ENCODE measurements at regions not wholly inside any gene's neighbourhood (a gene's known extent, or its start where the extent isn't known, plus 50 kb on each side); places are given as distances from the start of the nearest gene placed in this dataset.
"Not testable (repeated sequence)": the region's sequence is repeated elsewhere in the genome, so short reads cannot be mapped to it uniquely, and the experiment has no call there.

DNA sequence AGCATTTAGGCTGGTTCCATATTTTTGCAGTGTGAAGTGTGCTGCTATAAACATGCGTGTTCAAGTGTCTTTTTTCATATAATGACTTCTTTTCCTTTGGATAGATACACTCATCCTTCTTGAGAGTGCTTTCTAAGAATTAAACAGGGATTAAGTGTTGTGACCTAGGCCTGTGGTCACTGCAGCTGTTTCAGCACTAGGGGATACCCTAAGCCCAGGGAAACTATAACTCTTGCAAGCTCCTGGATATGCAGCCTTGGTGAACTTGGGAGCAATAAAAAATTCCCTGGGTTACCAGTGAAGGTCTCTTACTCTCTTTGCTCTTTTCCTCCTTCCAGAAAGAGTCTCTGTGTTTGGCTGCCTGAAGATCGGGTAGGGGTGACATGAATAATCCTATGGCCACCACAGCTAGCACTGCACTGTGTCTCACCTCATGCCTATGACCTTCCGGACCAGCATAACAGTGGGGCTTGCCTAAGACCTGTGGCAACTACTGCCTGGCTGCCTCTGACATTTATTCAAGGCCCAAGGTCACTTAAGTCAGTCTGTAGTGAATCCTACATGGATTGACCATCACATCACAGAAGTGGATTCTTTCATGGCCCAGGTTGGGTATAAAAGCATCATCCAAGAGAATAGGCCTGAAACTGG, 799.7 kb downstream of the DACH1 start:
- no peak for DNase-seq

DNA sequence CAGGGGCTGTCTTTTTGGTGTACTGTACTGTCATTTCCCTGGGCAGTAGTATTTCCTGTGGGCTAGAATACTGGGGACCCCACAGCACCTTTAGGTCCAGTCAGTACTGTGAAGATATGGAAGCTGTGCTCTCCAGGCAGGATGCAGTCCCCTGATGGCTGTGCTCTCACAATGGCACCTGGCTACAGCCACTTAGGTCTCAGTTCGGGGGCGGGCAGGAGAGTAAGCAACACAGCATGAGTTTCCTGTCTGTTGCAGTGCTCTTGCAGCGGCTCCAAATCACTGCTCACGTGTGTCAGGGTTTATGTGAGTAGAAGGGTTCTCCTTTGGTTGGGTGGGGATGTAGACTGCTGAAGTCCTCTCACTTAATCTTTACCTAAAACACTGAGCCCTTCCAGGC, 810.4 kb downstream of the DACH1 start:
- DNase-seq: no peak

DNA sequence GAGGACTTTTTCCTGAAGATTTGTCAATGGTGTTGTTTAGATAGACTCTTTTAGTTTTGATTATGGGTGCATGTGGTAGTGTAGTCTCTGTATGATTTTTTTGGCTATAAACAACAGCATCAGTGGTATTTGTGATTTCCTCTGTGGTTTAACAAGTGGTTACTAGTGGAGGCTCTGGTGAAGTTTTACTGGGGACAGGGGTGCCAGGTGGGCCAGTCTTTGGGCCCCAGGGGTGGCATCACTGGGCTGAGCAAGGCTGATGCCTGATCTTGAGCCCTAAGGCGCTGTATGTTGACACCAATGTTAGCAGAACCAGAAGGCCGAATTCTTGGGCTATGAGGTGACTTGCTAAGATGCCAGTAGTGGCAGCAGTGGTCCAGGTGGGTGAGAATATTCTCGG, 811.4 kb downstream of the DACH1 start:
- no peak for DNase-seq

DNA sequence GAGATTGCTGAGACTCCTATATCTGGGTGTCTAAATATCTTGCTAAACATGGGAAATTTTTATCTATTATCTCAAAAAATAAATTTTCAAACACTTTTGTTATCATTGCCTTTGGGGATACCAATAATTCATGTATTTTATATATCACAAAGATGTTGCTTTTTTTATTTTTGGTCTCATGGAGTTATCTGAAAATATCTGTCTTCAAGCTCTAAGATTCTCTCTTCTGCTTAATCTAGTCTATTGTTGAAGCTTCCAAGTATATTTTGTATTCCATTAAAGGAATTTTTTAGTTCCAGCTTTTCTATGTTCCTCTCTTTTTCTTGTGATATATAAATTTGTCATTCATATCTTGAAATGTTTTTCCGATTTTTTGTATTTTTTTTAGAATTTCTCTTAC, 812.0 kb downstream of the DACH1 start:
- no peak for DNase-seq

DNA sequence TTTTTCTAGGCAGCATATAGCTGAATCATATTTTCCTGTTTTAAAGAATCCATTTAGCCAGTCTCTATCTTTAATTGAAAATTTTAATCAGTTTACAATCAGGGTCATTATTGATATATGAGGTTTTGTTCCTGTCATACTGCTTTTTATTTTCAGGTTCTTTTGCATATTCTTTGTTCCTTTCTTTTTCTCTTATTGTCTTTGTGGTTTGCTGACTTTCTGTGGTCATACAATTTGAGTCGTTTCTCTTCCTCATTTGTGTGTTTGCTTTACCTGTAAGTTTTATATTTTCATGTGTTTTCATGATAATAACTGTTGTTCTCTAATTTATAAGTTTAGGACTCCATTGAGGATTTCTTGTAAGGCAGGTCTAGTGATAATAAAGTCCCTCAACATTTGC, 812.6 kb downstream of the DACH1 start:
- no peak for DNase-seq

DNA sequence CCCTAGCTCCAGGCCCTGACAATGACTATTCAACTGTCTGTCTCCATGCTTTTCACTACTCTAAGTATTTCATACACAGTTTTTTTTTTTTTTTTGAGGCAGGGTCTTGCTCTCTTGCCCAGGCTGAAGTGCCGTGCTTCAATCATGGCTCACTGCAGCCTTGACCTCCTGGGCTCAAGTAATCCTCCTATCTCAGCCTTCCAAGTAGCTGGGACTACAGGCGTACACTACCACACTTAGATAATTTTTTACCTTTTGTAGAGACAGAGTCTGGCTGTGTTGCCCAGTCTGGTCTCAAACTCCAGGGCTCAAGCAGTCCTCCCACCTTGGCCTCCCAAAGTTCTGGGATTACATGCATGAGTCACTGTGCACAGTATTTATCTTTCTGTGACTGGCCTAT, 815.4 kb downstream of the DACH1 start:
- DNase-seq: no peak

DNA sequence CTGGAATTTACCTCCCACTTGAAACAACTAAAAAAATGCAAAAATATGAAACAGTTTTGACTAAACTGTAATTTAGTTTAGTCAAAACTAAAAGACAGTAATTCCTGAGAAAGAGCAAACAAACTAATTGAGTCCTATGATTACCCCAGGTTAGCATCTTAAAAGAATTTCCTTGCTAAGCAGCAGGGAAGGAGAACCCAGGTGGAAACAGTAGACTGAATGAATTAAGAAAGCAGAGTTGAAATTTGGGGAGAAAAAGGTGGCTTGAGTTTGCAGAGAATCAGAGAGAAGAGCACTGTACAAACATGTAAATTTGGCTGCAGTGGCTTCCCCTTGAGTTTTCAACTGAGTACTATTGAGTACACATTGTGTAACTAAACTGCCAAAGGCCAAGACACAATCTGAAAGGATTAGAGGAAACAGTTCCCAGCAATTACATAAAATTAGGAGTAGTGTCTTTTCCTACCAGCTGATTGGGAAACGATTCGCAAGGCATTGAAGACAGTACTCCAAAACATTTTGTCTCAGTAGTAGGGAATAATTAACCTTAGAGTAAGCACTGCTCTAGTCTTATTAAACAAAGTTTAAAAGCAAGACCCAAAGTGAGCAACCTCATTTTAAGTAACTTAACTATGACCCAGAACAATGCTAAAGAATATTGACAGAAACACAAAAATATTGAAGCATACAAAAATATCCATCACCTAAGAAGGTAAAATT, 820.5 kb downstream of the DACH1 start:
- DNase-seq: no peak

DNA sequence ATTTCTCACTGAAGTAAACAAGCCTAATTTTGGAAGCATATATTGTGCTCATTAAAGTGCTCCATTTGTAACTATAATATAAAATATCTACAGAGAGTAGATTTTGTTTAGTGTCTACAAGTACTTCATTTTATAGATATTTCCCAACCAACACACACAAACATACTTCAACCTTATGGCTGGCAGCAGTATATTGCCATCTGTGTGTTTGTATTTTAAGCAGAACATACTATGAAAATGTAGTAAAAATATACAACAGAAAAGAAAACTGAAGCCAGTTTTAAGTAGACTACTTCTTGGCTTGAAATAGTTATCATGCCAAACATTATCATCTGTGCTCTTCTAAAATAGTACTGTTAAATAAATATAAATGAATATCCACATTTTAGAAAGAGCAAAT, 821.9 kb downstream of the DACH1 start:
- DNase-seq: no peak

DNA sequence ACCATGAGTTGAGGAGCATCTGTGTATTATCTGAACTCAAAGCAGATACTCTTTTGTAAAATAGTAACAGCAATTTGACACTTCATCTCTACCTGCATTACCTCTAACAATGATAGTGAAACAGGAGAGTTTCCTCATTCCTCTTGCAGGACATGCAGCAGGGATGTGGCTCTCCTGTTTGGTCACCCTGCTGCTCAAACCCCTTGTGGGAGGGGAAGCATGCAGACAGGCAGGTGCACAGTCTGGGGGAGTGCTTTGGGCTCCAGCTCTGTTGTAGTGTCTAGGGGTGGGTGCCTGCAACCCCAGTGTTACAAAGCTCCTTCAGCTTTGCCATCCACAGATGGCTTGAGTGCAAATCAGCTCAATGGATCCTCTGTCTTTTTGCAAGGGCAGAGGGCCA, 827.6 kb downstream of the DACH1 start:
- no peak for DNase-seq

DNA sequence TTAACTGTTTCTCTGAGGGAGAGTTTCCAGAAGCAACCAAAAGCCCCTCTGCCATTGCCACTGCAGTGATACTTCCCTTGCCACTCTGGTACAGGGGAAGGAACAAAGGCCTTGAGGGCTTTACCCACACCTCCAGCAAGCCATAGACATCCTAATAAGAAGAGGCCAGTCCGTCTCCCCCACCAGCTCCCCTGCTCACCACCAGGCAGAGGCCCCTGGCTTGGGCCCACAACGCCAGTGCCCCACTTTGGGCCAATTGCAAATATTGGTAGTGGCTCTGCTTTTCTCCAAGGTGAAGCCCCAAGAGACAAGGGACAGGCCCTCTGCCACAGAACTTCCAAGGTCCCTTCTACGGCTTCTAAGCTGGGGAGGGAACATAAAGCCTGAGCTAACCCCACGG, 833.0 kb downstream of the DACH1 start:
- no peak for DNase-seq

DNA sequence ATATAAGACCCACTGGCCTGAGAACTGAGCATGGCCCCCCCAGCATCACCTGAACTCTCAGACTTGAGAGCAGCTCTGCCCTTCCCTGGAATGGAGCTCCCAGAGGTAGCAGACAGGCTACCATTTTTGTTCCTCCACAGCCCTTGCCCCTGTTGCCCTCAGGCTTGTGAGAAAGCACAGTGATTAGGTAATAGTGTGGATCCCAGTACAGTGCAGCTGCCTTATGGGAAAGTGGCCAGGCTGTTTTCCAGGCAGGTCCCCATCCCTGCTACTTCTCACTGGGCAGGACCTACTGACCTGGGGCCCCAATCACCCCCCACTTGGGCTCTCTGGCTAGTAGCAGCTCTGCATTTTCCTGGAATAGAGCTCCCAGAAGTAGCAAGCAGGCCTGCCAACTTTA, 834.0 kb downstream of the DACH1 start:
- no peak for DNase-seq

DNA sequence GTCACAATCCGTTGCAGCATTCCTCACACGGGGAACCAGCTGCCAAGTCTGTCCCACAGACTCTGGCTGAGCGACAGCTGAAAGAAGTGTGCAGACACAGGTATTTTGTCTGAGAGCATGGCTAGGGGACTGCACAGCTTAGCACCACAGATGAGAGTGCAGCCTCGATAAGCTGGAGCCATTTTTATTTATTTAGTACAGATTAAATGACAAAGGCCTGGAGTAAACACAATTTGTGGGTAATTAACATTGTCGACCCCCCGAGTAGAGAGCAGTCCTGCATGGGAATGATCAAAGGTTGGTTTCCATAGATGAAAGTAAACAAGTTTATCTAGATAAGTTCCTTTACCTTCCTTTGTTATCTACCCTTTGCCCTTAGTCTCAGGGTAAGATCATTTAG, 836.2 kb downstream of the DACH1 start:
- no peak for DNase-seq

DNA sequence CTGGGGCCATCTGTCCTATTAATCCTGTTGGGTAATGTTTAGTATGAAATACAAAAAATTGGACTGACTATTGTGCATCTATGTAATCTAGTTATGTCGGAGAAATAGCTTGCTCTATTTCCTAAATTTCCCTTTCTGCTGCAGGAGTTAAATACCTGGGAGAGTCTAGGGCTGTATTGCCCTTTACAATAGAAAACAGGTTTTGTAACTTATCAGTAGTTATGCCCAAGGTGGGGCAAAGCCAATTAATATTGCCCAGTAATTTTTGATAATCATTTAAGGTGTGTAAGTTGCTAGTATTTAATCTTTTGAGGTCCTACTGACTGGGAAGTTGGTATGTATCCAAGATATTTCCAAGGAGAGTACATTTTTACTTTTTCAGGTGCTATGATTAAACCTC, 838.1 kb downstream of the DACH1 start:
- DNase-seq: no peak

DNA sequence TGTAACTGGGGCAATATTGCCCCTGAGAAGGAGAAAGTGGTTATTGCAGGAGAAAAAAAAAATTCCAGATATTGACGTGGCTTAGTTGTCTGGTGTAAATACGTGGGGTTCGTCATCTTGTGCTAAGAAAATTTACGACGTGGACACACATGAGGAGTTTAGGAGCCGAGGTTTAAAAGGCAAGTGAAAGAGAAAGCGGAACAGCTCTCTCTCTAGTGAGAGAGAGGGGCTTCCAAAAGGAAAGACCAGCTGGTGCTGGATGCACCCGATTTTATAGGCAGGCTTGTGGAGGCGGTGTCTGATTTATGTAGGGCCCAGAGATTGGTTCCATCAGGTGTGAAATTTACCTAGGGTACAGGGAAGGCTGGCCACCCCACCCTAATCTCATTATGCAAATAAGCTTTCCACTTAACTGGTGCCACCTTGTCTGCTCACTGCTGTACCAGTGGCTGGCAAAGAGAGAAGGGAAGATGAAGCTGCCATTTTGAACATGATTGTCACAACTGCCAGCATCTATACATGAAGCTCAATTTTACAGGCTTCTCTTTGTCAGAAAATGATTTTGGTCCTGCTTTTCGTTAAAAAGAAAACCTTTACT, 845.1 kb downstream of the DACH1 start:
- no peak for DNase-seq

DNA sequence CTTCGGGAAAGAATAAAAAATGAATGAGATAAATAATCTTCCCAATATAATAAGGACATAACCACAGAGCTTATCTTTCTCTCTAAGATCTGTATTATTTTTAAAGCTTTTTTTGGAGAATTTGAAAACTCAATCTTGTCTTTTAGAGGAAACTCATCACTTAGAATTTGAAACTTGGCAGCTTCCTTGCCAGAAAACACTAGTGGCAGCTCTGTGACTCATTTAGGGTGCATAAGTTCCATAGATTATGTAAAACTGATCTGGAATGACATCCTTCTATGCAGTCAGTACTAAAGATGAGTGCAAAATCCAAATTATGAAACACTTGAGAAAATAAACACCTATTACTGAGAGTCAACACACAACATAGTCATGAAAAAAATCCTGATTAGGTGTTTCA, 848.0 kb downstream of the DACH1 start:
- DNase-seq: no peak

DNA sequence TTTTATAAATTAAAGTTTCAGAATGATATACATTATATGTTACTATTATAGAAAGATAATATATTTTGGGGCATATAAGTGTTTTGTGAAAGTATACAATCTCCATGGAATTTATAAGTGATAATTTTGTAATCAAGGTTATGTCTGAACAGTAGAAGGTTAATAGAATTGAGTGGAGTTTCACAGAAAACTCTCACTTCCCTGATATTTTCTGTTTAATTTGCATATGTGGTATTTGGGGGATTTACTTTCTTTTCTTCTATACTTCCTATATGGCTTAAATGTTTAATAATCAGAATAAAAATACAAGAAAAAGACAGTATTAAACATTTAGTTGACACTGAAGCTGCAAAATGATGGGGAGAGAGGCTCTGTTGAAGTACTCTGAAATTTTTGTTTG, 848.5 kb downstream of the DACH1 start:
- no peak for DNase-seq

DNA sequence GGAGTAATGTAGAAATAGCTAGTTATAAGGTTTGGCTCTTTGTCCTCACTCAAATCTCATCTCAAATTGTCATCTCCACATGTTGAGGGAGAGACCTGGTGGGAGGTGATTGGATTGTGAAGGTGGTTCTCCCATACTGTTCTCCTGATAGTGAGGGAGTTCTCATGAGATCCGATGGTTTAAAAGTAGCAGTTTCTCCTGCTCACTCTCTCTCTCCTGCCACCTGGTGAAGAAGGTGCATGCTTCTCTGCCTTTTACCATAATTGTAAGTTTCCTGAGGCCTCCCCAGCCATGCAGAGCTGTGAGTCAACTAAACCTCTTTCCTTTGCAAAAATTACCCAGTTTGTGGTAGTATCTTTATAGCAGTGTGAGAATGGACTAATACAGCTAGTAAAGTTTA, 849.4 kb downstream of the DACH1 start:
- no peak for DNase-seq

DNA sequence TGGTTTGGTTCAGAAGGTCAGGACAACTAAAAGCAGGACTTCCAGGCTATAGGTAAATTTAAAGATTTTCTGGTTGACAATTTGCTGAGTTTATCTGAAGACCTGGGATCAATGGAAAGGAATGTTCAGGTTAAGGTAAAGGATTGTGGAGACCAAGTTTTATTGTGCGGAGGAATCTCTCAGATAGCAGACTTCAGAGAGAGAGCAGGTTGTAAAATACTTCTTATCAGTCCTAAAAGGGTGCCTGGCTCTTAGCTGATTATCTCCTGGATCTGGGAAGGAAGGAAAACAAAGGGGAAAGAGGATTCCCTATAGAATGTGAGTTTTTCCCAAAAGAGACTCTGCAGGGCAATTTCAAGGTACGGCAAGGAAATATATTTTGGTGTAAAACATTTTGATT, 851.5 kb downstream of the DACH1 start:
- DNase-seq: no peak

DNA sequence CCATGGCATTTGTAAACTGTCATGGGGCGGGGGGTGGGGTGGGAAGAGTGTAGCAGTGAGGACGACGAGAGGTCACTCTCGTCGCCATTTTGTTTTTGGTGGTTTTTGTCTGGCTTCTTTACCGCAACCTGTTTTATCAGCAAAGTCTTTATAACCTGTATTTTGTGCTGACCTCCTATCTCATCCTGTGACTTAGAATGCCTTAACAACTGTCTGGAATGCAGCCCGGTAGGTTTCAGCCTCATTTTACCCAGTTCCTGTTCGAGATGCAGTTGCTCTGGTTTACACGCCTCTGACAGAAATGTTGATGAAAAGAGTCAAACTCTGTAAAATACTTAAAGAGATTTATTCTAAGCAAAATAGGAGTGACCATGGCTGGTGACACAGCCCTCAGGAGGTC, 852.0 kb downstream of the DACH1 start:
- DNase-seq: no peak

DNA sequence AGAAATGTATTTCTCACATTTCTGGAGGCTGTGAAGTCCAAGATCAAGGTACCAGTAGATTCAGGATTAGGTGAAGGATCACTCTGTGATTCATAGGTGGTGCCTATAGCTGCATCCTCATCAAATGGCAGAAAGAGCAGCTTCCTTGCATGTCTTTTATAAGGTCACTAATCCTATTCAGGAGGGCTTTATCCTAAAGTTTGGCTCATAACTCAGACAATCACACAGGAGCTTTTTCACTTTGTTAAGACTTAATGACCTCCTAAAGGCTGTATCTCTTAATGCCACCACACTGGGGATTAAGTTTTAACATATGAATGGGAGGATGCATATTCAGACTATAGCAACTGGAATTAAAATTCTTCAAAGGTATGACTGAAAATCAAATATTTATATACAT, 861.1 kb downstream of the DACH1 start:
- no peak for DNase-seq

DNA sequence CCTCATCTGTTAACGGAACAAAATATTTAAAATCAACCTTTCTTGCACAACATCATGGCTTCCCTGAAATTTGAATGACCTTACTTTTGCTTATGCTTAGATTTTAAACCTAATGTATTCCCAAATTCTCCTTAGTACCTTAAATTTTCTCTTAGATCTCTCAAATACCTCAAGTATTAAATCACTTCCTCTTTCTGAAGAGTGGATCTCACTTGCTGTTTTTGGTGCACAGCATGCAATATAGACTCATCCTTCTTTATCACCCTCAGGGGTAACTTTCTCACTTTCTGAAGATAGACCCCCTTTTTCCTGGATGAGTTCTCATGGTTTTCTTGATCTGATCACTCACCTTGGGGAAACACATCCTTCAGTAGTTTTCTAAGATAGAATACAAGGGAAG, 871.7 kb downstream of the DACH1 start:
- no peak for DNase-seq

DNA sequence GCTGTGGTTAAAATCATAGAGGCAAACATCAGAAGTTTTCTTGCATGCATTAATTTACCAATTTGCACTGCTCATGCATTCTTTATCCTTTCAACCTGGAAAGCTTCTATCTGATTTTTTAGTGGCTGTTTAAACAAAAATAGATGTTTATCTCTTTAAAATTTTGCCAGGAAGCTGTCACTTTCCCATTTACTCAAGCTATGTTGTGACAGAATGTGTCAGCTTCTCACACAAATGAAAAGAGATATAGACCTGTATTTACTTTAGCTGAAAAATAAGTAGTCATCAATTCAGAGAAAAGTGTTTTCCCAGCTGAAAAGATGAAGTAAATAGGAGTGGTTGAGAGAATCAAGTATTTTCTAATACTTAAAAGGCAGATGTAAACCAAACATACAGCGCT, 872.8 kb downstream of the DACH1 start:
- DNase-seq: no peak

DNA sequence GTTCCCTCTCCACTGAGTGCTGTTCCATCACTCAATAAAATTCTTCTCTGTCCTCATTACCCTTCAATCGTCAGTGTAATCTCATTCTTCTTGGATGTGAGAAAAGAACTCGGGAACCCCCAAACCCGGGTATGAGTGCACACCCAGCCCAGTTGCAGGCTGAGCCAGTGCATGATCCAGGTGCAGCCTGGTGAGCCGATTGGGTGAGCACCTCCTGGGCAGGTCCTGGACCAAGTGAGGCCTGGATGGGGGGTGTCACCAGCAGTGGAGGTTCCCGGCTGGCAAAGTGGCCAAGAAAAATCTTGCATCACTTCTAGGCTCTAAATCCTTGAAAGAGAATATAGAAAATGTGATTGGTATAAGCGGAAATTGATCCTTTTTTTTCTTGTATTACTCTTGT, 878.8 kb upstream of the KLHL1 start:
- DNase-seq: no peak

DNA sequence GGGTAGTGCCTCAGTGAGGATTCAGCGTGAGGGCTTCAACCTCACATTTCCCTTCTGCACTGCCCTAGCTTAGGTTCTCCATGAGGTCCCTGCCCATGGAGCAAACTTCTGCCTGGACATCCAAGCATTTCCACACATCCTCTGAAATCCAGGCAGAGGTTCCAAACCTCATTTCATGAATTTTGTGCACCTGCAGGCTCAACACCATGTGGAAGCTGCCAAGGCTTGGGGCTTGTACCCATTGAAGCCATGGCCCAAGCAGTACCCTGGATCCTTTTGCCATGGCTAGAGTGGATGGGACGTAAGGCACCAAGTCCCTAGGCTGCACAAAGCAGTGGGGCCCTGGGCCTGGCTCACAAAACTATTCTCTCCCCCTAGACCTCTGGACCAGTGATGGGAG, 877.1 kb upstream of the KLHL1 start:
- DNase-seq: no peak

DNA sequence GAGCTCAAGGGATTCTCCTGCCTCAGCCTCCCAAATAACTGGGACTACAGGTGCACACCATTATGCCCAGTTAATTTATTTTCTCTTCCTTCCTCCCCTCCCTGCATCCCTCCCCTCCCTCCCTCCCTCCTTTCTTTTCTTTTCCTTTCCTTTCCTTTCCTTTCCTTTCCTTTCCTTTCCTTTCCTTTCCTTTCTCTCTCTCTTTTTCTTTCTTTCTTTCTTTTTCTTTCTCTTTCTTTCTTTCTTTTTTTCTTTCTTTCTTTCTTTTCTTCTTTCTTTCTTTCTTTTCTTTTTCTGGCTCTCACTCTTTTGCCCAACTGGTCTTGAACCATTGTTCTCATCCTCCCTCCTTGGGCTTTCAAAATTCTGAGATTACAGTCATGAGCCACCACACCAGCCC, 873.0 kb upstream of the KLHL1 start:
- DNase-seq: not testable (repeated sequence)

Measured in activated CD8-positive, alpha-beta memory T cell treated with anti-CD3 and anti-CD28 coated beads for 24 hours (primary cell).